Left hindlimb (tissue), 1 donor: ENCODE measurements at regions not wholly inside any gene's neighbourhood (a gene's known extent, or its start where the extent isn't known, plus 50 kb on each side); places are given as distances from the start of the nearest gene placed in this dataset.

Source experiments
- DNase-seq: peaks from one replicate; pipeline ENCODE4 v3.0.0-alpha.2; 2018

DNA sequence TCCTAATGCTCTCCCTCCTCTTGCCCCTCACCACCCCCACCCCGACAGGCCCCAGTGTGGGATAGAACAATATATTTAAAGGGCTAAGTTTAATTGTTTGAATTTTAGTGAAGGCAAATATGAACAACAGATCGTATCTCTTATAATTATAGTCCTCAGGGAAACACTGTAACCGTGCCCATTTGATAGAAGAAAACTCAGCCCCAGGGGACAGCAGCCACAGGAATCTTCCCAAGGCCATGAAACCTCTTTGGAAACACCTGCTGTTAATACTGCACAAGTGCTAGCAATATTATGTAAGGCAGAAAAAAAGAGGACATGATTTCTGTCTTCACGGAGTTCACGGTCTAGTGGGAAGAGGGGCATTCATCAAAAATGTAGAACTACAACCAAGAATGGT lies 142.2 kb downstream of the URB2 start:
- no peak for DNase-seq

DNA sequence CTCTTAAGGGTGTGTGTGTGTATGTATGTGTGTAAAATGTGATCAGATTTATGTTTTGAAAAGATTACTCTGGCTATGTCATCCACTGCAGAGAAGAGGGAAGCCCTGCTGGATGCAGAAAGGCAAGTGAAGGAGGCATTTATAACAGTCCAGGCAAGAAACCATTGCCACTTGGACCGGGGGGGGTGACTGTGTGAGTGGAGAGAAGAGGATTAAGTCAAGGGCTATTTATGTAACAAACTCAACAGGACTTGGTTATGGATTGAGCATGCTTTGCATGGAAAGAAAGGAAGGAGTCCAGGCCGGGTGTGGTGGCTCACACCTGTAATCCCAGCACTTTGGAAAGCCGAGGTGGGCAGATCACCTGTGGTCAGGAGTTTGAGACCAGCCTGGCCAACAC lies 143.0 kb downstream of the URB2 start:
- no peak for DNase-seq

DNA sequence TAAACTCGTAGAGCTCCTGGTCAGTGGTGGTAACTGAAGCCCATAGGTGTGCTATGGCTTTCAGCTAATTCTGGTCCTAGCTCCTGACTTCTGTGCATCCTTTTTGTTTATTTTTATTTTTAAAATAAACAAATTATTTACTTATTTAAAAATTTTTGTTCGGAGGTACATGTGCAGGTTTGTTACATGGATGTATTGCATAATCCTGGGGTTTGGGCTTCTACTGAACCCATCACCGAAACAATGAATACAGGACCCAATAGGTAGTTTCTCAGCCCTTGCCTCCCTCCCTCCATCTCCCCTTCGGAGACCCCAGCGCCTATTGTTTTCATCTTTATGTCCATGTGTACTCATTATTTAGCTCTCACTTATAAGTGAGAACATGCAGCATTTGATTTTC lies 143.8 kb downstream of the URB2 start:
- DNase-seq, result no peak

DNA sequence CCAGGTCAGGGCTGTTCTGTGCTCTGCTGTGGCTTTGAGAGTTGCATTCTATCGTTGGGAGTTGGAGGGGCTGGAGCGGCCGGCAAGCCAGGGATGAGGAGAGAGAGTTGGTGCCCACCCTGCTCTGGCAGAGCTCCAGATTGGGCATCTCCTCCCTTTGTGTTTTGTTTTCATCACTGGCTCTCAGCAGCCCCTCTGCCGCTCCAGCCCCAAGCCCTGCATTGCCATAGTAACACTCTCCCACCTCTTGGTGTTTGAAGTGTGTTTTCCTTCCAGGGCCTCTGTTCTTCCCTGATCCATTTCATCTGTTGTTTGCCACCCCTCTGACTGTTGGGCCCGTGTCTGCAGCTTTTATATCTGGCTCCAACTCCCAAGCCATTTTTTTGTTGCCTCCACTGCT lies 152.7 kb downstream of the URB2 start:
- DNase-seq, result no peak

DNA sequence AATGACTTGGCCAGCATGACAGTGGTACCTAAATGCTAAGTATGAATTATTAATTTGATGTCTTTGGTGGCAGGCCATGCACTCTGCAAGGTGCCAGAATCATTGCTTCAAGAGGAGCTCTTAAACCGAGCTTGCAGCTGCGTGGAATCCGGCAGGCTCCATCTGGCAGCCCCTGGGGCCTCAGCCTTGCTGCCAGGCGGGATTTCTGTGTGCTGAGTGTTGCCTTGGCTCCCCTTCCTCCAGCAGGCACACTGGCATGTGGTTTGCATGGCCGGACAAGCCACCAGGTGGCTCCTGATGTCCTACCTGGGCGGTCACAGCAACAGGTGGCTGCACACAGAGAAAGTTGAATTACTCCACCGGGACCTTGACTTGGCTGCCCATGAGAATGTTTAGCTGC lies 155.4 kb downstream of the URB2 start:
- peak; percentile 45 for DNase-seq

DNA sequence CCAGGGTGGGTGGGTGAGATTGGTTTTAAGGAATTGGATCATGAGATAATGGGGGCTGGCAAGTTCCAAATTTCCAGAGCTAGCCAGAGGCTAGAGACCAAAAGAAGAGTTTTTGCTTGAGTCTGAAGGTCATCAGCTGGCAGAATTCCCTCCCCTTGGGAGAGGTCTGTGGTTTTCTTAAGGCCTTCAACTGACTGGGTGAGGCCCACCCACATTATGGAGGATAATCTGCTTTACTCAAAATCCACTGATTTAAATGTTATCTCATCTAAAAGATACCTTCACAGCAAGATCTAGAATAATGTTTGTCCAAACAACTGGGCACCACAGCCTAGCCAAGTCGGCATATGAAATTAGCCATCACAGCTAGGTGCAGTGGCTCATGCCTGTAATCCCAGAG lies 156.4 kb downstream of the URB2 start:
- DNase-seq, result no peak

DNA sequence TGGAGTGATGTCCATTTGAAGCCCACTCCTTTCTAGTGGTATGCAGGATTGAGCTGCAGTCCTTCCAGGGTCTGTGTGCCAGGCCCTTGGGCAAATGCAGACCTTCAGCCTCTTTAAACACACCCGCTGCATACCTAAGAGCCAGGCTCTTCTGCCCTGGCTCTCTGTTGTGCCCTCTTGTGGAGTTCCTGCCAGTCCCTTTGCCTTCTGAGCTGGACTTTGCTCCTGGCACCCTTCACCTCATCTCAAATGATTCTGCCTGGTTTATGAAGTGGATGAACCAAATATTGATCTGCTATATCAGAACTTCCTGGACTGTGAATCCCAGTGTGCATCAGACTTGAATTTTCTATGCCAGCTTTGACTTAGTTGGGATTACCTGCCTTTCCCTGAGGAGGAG lies 158.8 kb downstream of the URB2 start:
- DNase-seq, result no peak

DNA sequence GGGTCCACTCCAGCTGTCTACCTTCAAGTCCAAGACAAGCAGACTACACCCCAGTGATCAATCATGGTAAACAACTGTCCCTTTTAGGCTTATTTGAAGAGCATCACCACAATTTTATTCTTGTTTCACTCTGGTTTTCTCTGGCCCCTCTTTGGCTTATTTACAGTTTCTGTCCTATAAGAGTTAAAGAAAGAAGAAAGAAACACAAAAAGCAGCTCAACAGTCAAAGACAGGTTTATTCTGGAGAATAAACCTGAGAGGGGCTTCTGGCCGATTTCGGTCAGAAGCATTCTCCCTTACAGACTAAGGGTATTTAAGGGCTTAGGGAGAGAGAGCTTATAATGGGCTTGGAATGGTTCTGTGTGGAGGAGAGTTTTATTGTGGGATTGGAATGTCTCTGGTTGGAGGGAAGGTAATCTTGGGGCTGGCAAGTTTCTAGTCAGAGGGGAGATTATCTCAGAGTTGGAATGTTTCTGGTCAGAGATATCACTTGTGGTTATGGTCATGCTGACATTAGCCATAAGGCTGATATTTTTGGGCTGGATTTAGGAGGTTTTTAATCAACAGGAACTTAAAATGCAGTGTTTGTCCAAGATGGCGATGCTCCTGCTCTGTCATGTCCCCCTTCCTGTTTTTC lies 161.0 kb downstream of the URB2 start:
- no peak for DNase-seq

DNA sequence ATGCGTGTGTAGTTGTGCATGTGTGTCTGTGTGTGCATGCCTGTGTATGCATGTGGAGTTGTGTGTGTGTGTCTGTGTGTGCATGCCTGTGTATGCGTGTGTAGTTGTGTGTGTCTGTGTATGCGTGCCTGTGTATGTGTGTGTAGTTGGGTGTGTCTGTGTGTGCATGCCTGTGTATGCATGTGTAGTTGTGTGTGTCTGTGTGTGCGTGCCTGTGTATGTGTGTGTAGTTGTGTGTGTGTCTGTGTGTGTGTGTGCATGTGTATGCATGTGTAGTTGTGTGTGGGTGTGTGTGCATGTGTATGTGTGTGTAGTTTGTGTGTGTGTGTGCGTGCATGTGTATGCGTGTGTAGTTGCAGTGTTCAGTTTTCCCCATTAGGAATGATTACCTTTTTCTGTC lies 162.0 kb downstream of the URB2 start:
- no peak for DNase-seq

DNA sequence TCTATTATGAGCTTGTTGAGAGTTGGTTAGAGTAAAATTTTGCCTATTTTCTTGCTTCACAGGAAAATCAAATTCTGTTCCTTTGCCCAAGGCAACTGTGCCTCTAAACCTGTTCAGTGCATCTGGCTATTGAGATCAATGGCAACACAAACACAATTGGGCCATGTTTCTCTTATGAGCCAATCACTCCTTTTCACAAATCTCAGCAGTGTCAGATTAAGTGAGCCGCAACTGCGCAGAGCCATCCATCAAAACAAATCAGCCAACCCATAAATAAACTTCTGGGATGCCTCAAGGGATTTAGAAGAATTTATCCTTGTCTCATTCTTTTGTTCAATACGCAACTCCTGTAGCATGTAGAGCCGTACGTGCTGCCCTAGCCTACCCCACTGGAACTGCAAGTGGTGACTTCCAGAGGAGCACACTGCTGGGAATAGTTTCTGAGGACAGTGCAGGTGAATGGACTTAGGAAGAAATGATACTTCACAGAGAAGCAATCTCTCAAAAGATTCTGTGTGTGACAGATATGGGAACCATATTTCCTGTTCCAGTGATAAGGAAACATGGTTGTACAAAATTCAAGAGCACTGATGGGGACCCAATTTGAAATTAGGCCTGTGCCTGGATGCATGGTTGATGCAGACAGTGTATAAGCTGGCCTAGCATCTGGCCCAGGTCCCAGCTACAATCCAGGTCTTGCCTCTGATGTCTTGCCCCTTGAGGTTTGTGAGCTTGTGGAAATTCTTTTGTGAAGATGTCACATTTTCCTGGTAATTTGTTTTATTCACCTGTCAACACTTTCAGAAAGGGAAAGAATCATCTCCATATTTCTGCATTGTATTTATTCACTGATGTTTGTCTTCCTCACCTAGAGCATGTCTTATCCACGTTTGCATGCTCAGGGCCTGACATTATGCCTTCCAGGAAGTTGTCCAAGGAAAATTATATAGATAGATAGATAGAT lies 166.2 kb downstream of the URB2 start:
- no peak for DNase-seq

DNA sequence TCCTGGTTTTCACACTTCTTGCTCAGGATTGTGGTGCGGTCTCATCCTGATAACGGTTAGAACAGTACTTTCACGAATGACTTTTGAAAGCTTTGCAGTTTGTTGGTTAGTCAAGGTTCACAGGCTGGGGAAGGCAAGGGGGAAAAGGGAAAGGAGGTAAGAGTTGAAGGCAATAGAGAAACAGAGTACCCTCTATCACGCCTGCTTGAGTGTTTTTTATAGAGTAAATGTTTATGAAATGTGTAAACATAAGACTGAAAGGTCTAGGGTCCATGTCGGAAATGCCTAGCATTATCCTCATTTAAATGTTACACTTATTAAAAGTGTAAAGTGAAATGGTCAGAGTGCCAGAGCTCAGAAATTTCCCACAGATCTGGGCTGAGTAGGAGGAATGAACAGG lies 167.4 kb downstream of the URB2 start:
- no peak for DNase-seq

DNA sequence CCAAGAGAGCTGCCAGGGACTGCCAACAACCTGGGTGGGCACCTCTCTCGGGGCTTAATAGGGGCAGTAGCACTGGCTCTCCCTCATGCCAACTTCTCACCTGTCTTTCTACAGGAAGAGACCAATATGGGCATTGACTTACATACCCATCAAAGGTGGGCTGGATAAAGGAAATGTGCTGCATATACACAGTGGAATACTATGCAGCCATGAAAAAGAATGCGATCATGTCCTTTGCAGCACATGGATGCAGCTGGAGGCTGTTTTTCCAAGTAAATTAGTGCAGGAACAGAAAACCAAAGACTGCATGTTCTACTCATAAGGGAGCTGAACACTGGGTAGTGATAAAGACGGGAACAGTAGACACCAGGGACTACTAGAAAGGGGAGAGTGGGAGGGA lies 172.5 kb downstream of the URB2 start:
- DNase-seq, result no peak

DNA sequence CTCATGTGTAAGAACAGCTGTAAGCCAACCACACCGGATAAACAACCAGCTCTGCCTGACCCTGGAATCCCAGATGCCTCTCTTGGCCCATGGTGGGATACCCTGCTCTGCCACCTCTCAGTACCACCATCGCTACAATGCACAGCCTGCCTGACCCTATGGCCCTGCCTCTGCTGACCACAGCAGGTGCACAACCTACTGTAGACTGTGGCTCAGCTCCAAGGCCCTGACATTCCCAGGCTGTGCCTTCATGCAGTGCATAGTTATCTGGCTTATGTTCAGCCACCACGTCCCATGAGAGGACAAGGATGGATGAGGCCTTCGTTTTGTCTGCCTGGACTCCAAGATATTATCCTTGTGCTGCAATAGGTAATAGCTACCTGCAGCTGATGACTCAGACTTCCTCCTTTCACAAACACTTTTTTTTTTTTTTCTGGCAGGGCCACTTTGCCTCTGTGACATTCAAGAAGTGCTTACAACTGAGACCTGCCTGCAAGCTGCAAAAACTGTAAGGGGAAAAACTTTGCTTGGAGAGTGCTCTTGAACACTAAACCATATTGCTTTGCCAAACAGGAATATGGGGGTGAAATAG lies 177.7 kb downstream of the URB2 start:
- DNase-seq, result no peak

DNA sequence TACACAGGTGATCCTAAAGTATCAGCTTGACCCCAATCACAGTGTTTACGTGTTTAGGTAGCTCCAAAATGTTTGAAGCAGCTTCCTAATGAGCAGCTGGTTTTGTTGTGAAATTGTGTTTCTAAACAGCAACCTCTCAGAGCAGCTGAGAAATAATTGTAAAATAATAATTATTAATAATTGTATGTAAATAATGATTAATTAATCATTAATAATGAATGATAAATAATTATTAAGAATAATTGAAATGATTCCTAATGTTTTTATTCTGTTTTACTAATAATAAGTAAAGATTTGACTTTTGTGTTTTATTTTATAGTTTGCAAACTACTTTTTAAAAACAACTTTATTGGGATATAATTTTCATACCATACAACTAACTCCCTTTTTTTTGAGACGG lies 182.2 kb downstream of the URB2 start:
- DNase-seq, result no peak

DNA sequence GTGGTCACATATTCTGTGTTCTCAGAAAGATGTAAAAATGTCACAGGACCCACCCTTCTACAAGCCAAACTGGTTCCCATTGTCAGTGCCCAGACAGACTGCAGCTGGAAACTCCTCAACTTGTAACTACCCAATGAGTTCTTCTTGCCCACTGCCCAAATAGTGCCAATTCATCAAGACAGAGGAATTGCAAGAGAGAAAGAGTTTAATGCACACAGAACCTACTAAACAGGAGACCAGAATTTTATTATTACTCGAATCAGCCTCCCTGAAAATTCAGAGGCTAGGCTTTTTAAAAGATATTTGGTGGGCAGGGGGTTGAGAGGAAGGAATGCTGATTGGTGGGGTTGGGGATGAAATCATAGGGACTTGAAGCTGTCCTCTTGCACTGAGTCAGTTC lies 184.1 kb downstream of the URB2 start:
- no peak for DNase-seq

DNA sequence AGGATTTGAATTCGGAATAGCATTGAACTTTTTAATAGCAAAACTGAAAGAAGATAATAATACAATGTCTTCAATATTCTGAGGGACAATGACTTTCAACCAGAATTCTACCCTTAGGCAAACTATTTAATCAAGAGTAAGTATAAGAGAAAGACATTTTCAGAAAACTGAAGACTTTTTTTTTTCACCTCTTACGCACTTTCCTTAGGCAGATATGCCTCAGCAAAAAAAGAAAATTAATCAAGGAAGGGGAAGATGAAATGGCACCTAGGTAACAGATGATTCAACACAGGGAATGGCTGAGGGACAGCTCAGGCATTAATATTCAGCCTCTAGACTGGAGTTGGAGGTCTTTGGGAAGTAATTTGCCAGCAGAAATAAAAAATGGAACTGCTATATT lies 184.9 kb downstream of the URB2 start:
- DNase-seq, result no peak

DNA sequence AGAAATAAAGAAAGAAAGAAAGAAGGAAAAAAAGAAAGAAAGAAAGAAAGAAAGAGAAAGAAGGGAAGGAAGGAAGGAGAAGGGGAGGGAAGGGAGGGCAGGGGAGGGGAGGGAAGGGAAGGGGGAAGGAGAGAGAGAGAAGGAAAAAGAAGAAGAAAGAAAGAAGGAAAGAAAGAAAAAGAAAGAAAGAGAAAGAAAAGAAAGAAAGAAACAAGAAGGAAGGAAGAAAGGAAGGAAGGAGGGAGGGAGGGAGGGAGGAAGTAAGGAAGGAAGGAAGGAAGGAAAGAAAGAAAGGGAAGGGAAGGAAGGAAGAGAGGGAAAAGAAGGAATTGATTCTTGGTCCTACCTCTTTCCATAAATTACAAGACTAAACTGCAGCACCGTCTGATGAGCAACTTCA lies 186.1 kb downstream of the URB2 start:
- no peak for DNase-seq

DNA sequence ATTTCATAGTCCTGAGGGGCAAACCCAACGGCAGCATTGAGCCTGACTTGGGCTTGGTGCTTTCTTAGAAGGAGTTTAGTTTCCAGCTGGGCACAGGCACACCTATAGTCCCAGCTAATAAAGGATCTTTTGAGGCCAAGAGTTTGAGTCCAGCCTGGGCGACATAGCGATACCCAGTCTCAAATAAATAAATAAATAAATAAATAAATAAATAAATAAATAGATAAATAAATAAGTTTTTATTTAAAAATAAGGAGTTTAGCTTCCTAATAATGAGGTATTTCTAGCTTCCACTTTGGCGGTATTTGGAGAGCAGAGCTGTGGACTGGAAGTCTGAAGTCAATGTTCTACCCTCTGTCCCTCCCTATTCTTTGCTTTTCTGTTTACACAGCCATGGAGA lies 186.6 kb downstream of the URB2 start:
- DNase-seq, result no peak

DNA sequence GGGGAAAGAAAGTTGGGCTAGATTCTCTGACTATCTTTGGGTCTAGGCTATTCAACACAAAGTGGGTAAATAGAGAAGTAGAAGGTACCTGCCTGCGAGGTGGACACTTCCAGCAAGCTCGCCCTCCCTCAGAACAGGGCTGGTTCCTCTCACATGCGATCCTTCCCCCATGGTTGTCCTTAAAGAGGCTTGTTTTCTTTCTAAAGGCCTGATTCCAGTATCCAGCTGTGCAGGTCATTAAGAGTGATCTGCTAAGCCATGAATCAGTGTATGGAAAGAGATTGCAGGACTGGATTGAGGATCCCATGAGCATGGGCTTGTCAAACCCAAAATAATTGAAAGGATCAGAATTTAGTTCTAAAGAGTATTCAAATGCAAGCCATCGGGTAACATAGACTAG lies 189.0 kb downstream of the URB2 start:
- DNase-seq, result no peak

DNA sequence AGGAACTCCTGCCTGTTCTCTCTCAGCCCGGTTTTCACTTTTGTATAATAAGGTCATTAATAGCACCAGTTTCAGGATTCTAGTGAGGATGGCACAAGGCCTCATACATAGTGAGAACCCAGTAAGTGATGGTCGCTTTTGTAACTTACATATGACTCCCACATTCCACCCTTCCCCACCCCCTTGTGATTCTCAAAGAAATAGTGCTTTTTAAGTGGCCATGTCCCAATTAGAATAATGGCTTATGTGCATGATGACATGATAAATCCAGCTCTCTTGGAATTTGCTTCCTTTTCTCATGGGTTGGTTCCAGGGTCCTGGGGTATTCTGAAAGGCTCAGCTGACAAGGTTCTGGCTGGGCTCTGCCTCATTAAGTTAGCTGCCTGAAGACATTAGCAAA lies 189.9 kb downstream of the URB2 start:
- DNase-seq, result no peak

DNA sequence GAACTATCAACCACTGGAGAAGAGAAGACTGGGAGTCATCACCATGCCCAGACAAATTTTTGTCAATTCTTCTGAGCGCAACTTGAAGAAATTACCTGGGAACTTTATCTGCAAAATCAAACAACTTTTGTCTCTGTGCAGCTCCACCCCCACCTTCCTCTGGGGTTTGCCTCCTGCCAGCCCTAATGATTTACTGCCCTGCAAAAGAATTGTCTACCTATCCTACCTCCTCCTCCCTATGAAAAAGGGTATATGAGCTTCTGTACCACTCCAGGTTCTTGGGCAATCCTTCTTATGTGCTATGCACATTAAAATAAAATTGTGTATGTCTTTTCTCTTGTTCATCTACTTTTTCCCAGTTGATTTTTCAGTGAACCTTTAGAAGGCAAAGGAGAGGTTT lies 191.9 kb downstream of the URB2 start:
- no peak for DNase-seq

DNA sequence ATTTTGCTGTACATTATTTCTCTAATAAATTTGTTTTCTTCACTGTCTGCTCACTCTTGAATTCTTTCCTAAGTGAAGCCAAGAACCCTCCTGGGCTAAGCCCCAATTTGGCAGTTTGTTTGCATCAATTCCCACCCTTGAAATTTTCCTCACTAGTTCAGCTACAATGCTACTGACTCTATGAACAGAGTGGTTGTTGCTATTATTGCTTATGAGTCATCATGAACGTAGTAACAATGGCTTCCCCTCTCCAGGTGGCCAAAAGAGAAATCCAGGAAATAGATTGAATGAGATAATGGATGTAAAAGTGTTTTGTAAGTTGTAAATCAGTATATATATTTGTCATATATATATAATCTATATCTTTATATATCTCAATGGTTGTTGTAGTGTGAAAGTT lies 193.0 kb downstream of the URB2 start:
- no peak for DNase-seq

DNA sequence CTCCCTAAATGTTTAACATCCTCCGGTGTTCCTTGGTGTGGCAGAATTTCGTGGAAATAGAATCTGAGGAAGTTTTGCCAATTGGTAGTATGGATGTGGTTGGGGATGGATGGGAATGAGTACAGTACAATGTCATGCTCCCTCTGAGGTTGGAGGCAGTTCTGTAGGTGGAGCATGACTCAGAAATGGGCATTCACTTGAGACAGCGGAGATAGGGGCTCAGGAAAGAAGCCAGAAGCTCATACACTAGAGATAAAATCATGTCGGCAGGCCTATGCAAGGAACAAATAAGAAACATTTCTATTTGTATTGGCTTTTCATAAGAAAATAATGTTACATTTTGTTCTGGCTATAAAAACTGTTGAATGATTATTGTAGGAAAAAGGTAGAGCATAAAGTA lies 196.0 kb downstream of the URB2 start:
- no peak for DNase-seq

DNA sequence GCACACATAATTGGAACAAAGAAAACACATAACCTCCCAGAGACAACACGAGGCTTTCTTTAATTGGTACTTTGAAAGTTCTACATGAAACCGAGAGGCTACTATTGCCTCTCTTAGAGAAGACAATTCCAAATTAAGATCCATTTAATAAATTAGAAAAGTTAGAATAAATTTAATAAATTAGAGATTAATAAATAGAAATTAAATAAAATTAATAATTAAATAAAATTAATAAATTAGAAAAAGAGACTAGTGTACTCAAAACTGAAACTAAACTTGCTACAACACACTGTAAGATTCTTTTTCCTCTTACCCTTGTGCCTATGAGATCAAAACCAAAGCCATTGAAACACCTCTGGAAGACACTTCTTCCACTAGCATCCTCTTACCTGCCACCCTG lies 199.0 kb downstream of the URB2 start:
- DNase-seq, result no peak
